K562 (cell line): ENCODE measurements at regions not wholly inside any gene's neighbourhood (a gene's known extent, or its start where the extent isn't known, plus 50 kb on each side); places are given as distances from the start of the nearest gene placed in this dataset.

Experiments
- EGR1 ChIP-seq: fragments of 450-650 bp; conservative IDR thresholded peaks from 2 replicates; pipeline ENCODE4 v1.6.1; 2017; ENCODE audit warnings: mild to moderate bottlenecking
- SUPT5H ChIP-seq: fragments of 450-650 bp; IDR thresholded peaks from 2 replicates; pipeline ENCODE4 v1.6.1; 2016

- TF ChIP-seq SUPT5H (no peak), EGR1 (no peak)
Measured at GRCh38 chr17:72560303-72561247, 439.8 kb downstream of the SOX9 start.
